ENCODE measurements at regions not wholly inside any gene's neighbourhood (a gene's known extent, or its start where the extent isn't known, plus 50 kb on each side); places are given as distances from the start of the nearest gene placed in this dataset.
"Not testable (repeated sequence)": the region's sequence is repeated elsewhere in the genome, so short reads cannot be mapped to it uniquely, and the experiment has no call there.

- CTCF ChIA-PET, result interaction anchor here (0.6 to 0.9 kb wide), 4 partner anchors 29 to 555 kb away, joined by 3 to 5 read pairs (median 4); no protein-coding TSS in a partner anchor
- H3K27ac ChIP-seq; DNase-seq (ENCODE audit: low spot score); POLR2A ChIA-PET (ENCODE audit: low non-redundant PET): not testable (repeated sequence)
Observed at GRCh38 chr7:24629958-24630357, 56.7 kb downstream of the PALS2 start.

GRCh38 chr7:24630596-24630995 is 57.3 kb downstream of the PALS2 start:
- no peak overlapping the region for H3K27ac ChIP-seq
- no peak for TF ChIP-seq CTCF (conservative IDR thresholded peaks at IDR 0.05; ENCODE audit: low read depth)
- DNase-seq (ENCODE audit: low spot score), result no peak
- ChIA-PET CTCF (interaction anchor here (0.6 to 0.9 kb wide), 2 partner anchors 468 to 555 kb away, joined by 4 to 5 read pairs; no protein-coding TSS in a partner anchor), POLR2A (ENCODE audit: low non-redundant PET) (no interaction called here)

- ChIA-PET CTCF (interaction anchor here (0.6 kb wide), 1 partner anchor 61 kb away, joined by 3 read pairs; no protein-coding TSS in a partner anchor), POLR2A (ENCODE audit: low non-redundant PET) (no interaction called here)
- no peak for TF ChIP-seq CTCF (conservative IDR thresholded peaks at IDR 0.05; ENCODE audit: low read depth)
- H3K27ac ChIP-seq, result no peak overlapping the region
- DNase-seq (ENCODE audit: low spot score), result no peak
Observed at GRCh38 chr7:24637021-24637420, 63.8 kb downstream of the PALS2 start.

- POLR2A ChIA-PET (ENCODE audit: low non-redundant PET), result no interaction called here
- CTCF ChIA-PET, result no interaction called here
- TF ChIP-seq CTCF (conservative IDR thresholded peaks at IDR 0.05; ENCODE audit: low read depth), result no peak
Observed at GRCh38 chr7:24637706-24638105, 64.5 kb downstream of the PALS2 start.

GRCh38 chr7:24644567-24644966 is 71.3 kb downstream of the PALS2 start:
- DNase-seq (ENCODE audit: low spot score); POLR2A ChIA-PET (ENCODE audit: low non-redundant PET); H3K27ac ChIP-seq; CTCF ChIA-PET: not testable (repeated sequence)

More at GRCh38 chr7:24637706-24638105, 64.5 kb downstream of the PALS2 start:
- no peak for DNase-seq (ENCODE audit: low spot score)
- no peak overlapping the region for H3K27ac ChIP-seq

Measured in RWPE1 (cell line).